Tibial nerve (tissue), 4 donors: ENCODE measurements at regions not wholly inside any gene's neighbourhood (a gene's known extent, or its start where the extent isn't known, plus 50 kb on each side); places are given as distances from the start of the nearest gene placed in this dataset.

Experiments
- EP300 ChIP-seq, 2 donors: sonication (generic); formaldehyde crosslinking; IDR thresholded peaks; one replicate each; pipeline ENCODE4 v1.6.1; 2017; ENCODE audit warnings: antibody characterized with exemption in 2 of 2, mild to moderate bottlenecking in 1 of 2
- POLR2A ChIP-seq, 2 donors: fragments of 450-650 bp; IDR thresholded peaks; one replicate each; pipeline ENCODE4 v1.6.1; 2017; ENCODE audit warnings: antibody characterized with exemption in 2 of 2, mild to moderate bottlenecking in 2 of 2, moderate library complexity in 2 of 2
- TF ChIP-seq, protein P1 (sequence below), 5 experiments: fragments of 200-600 bp in 3 of 5; fragments of 450-650 bp in 2 of 5; sonication (generic) in 3 of 5; IDR thresholded peaks; one replicate each; pipeline ENCODE4 v1.5.1; 2016 to 2019; ENCODE audit warnings: antibody characterized with exemption in 5 of 5, mild to moderate bottlenecking in 3 of 5, moderate library complexity in 2 of 5

DNA sequence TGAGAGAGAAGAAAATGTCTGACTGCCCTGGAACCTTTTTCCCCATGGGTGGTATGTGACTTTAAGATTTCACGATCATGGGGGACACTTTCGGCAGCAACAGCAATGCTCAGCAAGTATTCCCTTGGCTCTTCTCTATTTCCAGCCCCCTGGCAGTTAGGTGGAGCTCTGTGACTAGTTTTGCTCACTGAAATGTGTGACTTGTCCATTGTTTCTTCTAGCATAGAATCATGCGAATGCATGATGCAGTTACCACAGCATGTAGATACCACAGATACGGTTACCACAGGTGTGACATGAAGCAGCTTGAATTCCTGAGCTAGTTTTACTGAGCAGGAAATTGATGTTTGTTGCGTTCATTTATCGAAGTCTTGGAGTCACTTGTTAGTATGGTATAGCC lies 1034.5 kb upstream of the EEF2KMT start:
- TF ChIP-seq, protein P1, sequence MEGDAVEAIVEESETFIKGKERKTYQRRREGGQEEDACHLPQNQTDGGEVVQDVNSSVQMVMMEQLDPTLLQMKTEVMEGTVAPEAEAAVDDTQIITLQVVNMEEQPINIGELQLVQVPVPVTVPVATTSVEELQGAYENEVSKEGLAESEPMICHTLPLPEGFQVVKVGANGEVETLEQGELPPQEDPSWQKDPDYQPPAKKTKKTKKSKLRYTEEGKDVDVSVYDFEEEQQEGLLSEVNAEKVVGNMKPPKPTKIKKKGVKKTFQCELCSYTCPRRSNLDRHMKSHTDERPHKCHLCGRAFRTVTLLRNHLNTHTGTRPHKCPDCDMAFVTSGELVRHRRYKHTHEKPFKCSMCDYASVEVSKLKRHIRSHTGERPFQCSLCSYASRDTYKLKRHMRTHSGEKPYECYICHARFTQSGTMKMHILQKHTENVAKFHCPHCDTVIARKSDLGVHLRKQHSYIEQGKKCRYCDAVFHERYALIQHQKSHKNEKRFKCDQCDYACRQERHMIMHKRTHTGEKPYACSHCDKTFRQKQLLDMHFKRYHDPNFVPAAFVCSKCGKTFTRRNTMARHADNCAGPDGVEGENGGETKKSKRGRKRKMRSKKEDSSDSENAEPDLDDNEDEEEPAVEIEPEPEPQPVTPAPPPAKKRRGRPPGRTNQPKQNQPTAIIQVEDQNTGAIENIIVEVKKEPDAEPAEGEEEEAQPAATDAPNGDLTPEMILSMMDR (IDR thresholded peaks at IDR 0.05), result no peak
- TF ChIP-seq POLR2A (IDR thresholded peaks at IDR 0.05), result no peak
- TF ChIP-seq EP300 (IDR thresholded peaks at IDR 0.05), result no peak
